C4-2B (cell line): ENCODE measurements at regions not wholly inside any gene's neighbourhood (a gene's known extent, or its start where the extent isn't known, plus 50 kb on each side); places are given as distances from the start of the nearest gene placed in this dataset.
"Not testable (repeated sequence)": the region's sequence is repeated elsewhere in the genome, so short reads cannot be mapped to it uniquely, and the experiment has no call there.

Experiments
- CTCF ChIP-seq: fragments of 450-650 bp; conservative IDR thresholded peaks from 2 replicates; pipeline ENCODE4 v1.5.1; 2017; ENCODE audit warnings: mild to moderate bottlenecking
- ZFX ChIP-seq: fragments of 450-650 bp; IDR thresholded peaks from 2 replicates; pipeline ENCODE4 v1.6.1; 2017

- TF ChIP-seq CTCF, ZFX: not testable (repeated sequence)
Observed at GRCh38 chr2:16024628-16025027, 84.3 kb downstream of the MYCN start.
